ENCODE measurements at regions not wholly inside any gene's neighbourhood (a gene's known extent, or its start where the extent isn't known, plus 50 kb on each side); places are given as distances from the start of the nearest gene placed in this dataset.

GRCh38 chr2:225136552-225136951 is 94.3 kb upstream of the DOCK10 start:
- no peak for DNase-seq

GRCh38 chr2:225131898-225132297 is 89.6 kb upstream of the DOCK10 start:
- no peak for DNase-seq

GRCh38 chr2:225130093-225130492 is 87.8 kb upstream of the DOCK10 start:
- no peak for DNase-seq

- no peak for DNase-seq
Observed at GRCh38 chr2:225124311-225125017, 82.2 kb upstream of the DOCK10 start.

GRCh38 chr2:225122583-225123486 is 80.6 kb upstream of the DOCK10 start:
- no peak for DNase-seq

- DNase-seq: no peak
Observed at GRCh38 chr2:225122007-225122406, 79.7 kb upstream of the DOCK10 start.

- no peak for DNase-seq
Observed at GRCh38 chr2:225120186-225120585, 77.9 kb upstream of the DOCK10 start.

GRCh38 chr2:225117051-225117716 is 74.9 kb upstream of the DOCK10 start:
- DNase-seq: no peak

- DNase-seq: no peak
Observed at GRCh38 chr2:225114786-225115323, 72.6 kb upstream of the DOCK10 start.

- DNase-seq: no peak
Observed at GRCh38 chr2:225113371-225114015, 71.2 kb upstream of the DOCK10 start.

- DNase-seq: no peak
Observed at GRCh38 chr2:225112362-225113126, 70.3 kb upstream of the DOCK10 start.

- no peak for DNase-seq
Observed at GRCh38 chr2:225108805-225109204, 66.5 kb upstream of the DOCK10 start.

- no peak for DNase-seq
Observed at GRCh38 chr2:225104971-225105370, 62.7 kb upstream of the DOCK10 start.

GRCh38 chr2:225104321-225104720 is 62.1 kb upstream of the DOCK10 start:
- no peak for DNase-seq

GRCh38 chr2:225103737-225104141 is 61.5 kb upstream of the DOCK10 start:
- DNase-seq: no peak

- no peak for DNase-seq
Observed at GRCh38 chr2:225100856-225101294, 58.6 kb upstream of the DOCK10 start.

- DNase-seq: no peak
Observed at GRCh38 chr2:225100269-225100668, 58.0 kb upstream of the DOCK10 start.

- DNase-seq: no peak
Observed at GRCh38 chr2:225097035-225097434, 54.8 kb upstream of the DOCK10 start.
